ENCODE measurements at regions not wholly inside any gene's neighbourhood (a gene's known extent, or its start where the extent isn't known, plus 50 kb on each side); places are given as distances from the start of the nearest gene placed in this dataset.
"Not testable (repeated sequence)": the region's sequence is repeated elsewhere in the genome, so short reads cannot be mapped to it uniquely, and the experiment has no call there.

- H3K4me3 ChIP-seq (ENCODE audit: low read length): no peak overlapping the region
- no peak overlapping the region for H2BK120ac ChIP-seq (ENCODE audit: low read depth, low read length)
- DNase-seq: no peak
- no peaks in the 10 kb centered on the region for H3K79me2 ChIP-seq (ENCODE audit: control insufficient read depth, insufficient read depth, low read length)
- H2BK15ac ChIP-seq (replicated peaks; ENCODE audit: low read depth): no peak overlapping the region
- no peaks in the 10 kb centered on the region for H3K79me1 ChIP-seq (ENCODE audit: low read length)
- no peak overlapping the region for H3K4me2 ChIP-seq (ENCODE audit: low read length)
- H3K4me1 ChIP-seq (ENCODE audit: control insufficient read depth, low read depth, low read length): peaks cover 6% of the 10 kb centered on the region
- no peak overlapping the region for H3K27ac ChIP-seq (ENCODE audit: low read depth, low read length)
- H3K56ac ChIP-seq (ENCODE audit: low read length): no peak overlapping the region
- H3K9ac ChIP-seq (ENCODE audit: low read length): no peak overlapping the region
- no peak overlapping the region for H4K5ac ChIP-seq (ENCODE audit: low read length)
- H2AK5ac ChIP-seq (ENCODE audit: low read length): no peak overlapping the region
- no peak overlapping the region for H3K23ac ChIP-seq (ENCODE audit: low read length)
- no peaks in the 10 kb centered on the region for H3K27me3 ChIP-seq (ENCODE audit: insufficient read depth, low read length, poor library complexity)
- WGBS (ENCODE audit: extremely low coverage, insufficient coverage, low lambda C conversion rate): 100% methylated on average over 2 of the region's 3 CpGs
- H4K8ac ChIP-seq (ENCODE audit: low read depth, low read length): no peak overlapping the region
- no peaks in the 10 kb centered on the region for H3K36me3 ChIP-seq (ENCODE audit: control insufficient read depth, insufficient read depth, low read length)
- H3K18ac ChIP-seq (ENCODE audit: low read length): no peak overlapping the region
- H2BK5ac ChIP-seq (ENCODE audit: low read length): no peak overlapping the region
- H3K4ac ChIP-seq (ENCODE audit: low read depth, low read length): no peak overlapping the region
Measured at GRCh38 chr9:71442937-71443336, 321.5 kb upstream of the TRPM3 start.

DNA sequence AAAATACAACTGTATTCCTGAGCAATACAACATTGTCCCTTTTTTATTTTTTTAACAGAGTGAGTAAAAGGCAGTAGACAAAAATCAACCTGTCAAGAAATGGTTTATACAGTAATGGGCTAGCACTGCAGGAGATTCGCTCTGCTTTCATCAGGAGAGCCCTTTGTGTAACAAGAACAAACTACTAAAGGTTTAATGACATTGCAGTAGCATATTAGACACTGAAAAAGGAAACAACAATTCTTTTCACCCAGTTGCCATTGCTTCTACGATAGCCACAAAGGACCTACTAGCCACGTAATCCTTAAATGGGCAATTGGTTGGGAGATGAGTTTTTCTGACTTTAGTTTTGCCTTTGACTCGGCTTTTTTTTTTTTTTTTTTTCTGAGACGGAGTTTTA is 319.8 kb upstream of the TRPM3 start:
- Histone ChIP-seq H2AK5ac (ENCODE audit: low read length) (no peak overlapping the region), H4K5ac (ENCODE audit: low read length) (no peak overlapping the region), H3K23ac (ENCODE audit: low read length) (no peak overlapping the region), H3K18ac (ENCODE audit: low read length) (no peak overlapping the region), H2BK5ac (ENCODE audit: low read length) (no peak overlapping the region), H2BK15ac (replicated peaks; ENCODE audit: low read depth) (no peak overlapping the region), H3K9ac (ENCODE audit: low read length) (no peak overlapping the region), H3K56ac (ENCODE audit: low read length) (no peak overlapping the region), H2BK120ac (ENCODE audit: low read depth, low read length) (no peak overlapping the region), H4K8ac (ENCODE audit: low read depth, low read length) (no peak overlapping the region), H3K79me2 (ENCODE audit: control insufficient read depth, insufficient read depth, low read length) (no peaks in the 10 kb centered on the region), H3K36me3 (ENCODE audit: control insufficient read depth, insufficient read depth, low read length) (no peaks in the 10 kb centered on the region), H3K4me2 (ENCODE audit: low read length) (no peak overlapping the region), H3K4me1 (ENCODE audit: control insufficient read depth, low read depth, low read length) (peaks cover 2% of the 10 kb centered on the region), H3K4ac (ENCODE audit: low read depth, low read length) (no peak overlapping the region), H3K27me3 (ENCODE audit: insufficient read depth, low read length, poor library complexity) (no peaks in the 10 kb centered on the region), H3K4me3 (ENCODE audit: low read length) (no peak overlapping the region), H3K27ac (ENCODE audit: low read depth, low read length) (no peak overlapping the region), H3K79me1 (ENCODE audit: low read length) (no peaks in the 10 kb centered on the region)
- no peak for DNase-seq
- WGBS (ENCODE audit: extremely low coverage, insufficient coverage, low lambda C conversion rate): no CpG with 5 or more reads among the region's 5 CpGs

DNA sequence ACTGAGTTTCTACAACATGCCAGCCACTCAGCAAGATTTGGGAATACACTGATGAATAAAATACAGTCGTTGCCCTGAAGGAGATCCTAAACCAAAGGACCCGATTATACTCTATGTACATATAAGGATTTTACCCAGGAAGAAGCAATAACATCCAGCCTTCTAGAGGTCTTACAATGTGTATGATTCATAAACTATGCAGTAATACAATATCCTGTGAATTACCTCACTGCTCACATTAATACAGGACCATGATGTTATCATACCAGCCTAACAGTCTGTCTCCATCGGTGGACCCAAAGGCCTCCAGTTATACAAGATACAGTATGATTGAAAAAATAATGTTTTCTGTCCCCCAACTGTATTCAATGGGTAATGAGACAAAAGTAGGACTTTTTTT is 310.5 kb upstream of the TRPM3 start:
- no peaks in the 10 kb centered on the region for H3K4me1 ChIP-seq (ENCODE audit: control insufficient read depth, low read depth, low read length)
- H3K79me2 ChIP-seq (ENCODE audit: control insufficient read depth, insufficient read depth, low read length): no peaks in the 10 kb centered on the region
- no peaks in the 10 kb centered on the region for H3K27me3 ChIP-seq (ENCODE audit: insufficient read depth, low read length, poor library complexity)
- H3K9ac ChIP-seq (ENCODE audit: low read length): no peak overlapping the region
- H4K5ac ChIP-seq (ENCODE audit: low read length): no peak overlapping the region
- H3K4ac ChIP-seq (ENCODE audit: low read depth, low read length): no peak overlapping the region
- H2AK5ac ChIP-seq (ENCODE audit: low read length): no peak overlapping the region
- no peak overlapping the region for H3K4me2 ChIP-seq (ENCODE audit: low read length)
- no peak overlapping the region for H2BK120ac ChIP-seq (ENCODE audit: low read depth, low read length)
- no peaks in the 10 kb centered on the region for H3K36me3 ChIP-seq (ENCODE audit: control insufficient read depth, insufficient read depth, low read length)
- H3K79me1 ChIP-seq (ENCODE audit: low read length): no peaks in the 10 kb centered on the region
- H3K27ac ChIP-seq (ENCODE audit: low read depth, low read length): no peak overlapping the region
- H4K8ac ChIP-seq (ENCODE audit: low read depth, low read length): no peak overlapping the region
- H3K4me3 ChIP-seq (ENCODE audit: low read length): no peak overlapping the region
- DNase-seq: no peak
- H3K23ac ChIP-seq (ENCODE audit: low read length): no peak overlapping the region
- no peak overlapping the region for H2BK5ac ChIP-seq (ENCODE audit: low read length)
- no CpG with 5 or more reads among the region's 3 CpGs for WGBS (ENCODE audit: extremely low coverage, insufficient coverage, low lambda C conversion rate)
- H3K56ac ChIP-seq (ENCODE audit: low read length): no peak overlapping the region
- no peak overlapping the region for H2BK15ac ChIP-seq (replicated peaks; ENCODE audit: low read depth)
- H3K18ac ChIP-seq (ENCODE audit: low read length): no peak overlapping the region

GRCh38 chr9:71407341-71407740 is 285.9 kb upstream of the TRPM3 start:
- H2BK5ac ChIP-seq (ENCODE audit: low read length); H3K18ac ChIP-seq (ENCODE audit: low read length); H2BK15ac ChIP-seq (replicated peaks; ENCODE audit: low read depth); H3K79me1 ChIP-seq (ENCODE audit: low read length); H3K27ac ChIP-seq (ENCODE audit: low read depth, low read length); H3K9ac ChIP-seq (ENCODE audit: low read length); H2AK5ac ChIP-seq (ENCODE audit: low read length); H3K4me3 ChIP-seq (ENCODE audit: low read length); H3K23ac ChIP-seq (ENCODE audit: low read length); H3K27me3 ChIP-seq (ENCODE audit: insufficient read depth, low read length, poor library complexity); H3K79me2 ChIP-seq (ENCODE audit: control insufficient read depth, insufficient read depth, low read length); H4K5ac ChIP-seq (ENCODE audit: low read length); H3K4me1 ChIP-seq (ENCODE audit: control insufficient read depth, low read depth, low read length); H3K4ac ChIP-seq (ENCODE audit: low read depth, low read length); H3K36me3 ChIP-seq (ENCODE audit: control insufficient read depth, insufficient read depth, low read length); H2BK120ac ChIP-seq (ENCODE audit: low read depth, low read length); H3K4me2 ChIP-seq (ENCODE audit: low read length); H4K8ac ChIP-seq (ENCODE audit: low read depth, low read length); H3K56ac ChIP-seq (ENCODE audit: low read length): not testable (repeated sequence)
- DNase-seq: peak; percentile 18
- WGBS (ENCODE audit: extremely low coverage, insufficient coverage, low lambda C conversion rate): no CpG with 5 or more reads among the region's 2 CpGs

DNA sequence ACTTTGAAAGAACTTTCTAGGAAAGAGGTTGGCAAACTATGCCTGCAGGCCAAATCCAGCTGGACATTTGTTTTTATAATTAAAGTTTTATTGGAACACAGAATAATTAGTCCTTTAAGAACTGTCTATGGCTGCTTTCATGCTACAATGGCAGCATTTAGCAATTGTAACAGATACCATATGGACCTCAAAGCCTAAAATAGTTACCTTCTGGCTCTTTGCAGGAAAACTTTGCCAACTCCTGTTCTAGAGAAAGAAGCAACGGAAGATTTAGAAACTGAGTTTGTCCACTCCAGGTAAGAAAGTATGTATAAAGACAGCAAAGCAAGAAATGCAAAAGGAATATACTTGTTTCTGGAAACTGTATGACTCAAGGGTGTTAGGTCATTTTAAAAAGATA is 281.7 kb upstream of the TRPM3 start:
- Histone ChIP-seq H3K36me3 (ENCODE audit: control insufficient read depth, insufficient read depth, low read length) (no peaks in the 10 kb centered on the region), H3K79me2 (ENCODE audit: control insufficient read depth, insufficient read depth, low read length) (no peaks in the 10 kb centered on the region), H3K27me3 (ENCODE audit: insufficient read depth, low read length, poor library complexity) (no peaks in the 10 kb centered on the region), H3K9ac (ENCODE audit: low read length) (no peak overlapping the region), H3K56ac (ENCODE audit: low read length) (no peak overlapping the region), H4K8ac (ENCODE audit: low read depth, low read length) (no peak overlapping the region), H3K4ac (ENCODE audit: low read depth, low read length) (no peak overlapping the region), H3K23ac (ENCODE audit: low read length) (no peak overlapping the region), H4K5ac (ENCODE audit: low read length) (no peak overlapping the region), H3K4me3 (ENCODE audit: low read length) (no peak overlapping the region), H3K79me1 (ENCODE audit: low read length) (no peaks in the 10 kb centered on the region), H3K18ac (ENCODE audit: low read length) (no peak overlapping the region), H2AK5ac (ENCODE audit: low read length) (no peak overlapping the region), H2BK15ac (replicated peaks; ENCODE audit: low read depth) (no peak overlapping the region), H2BK120ac (ENCODE audit: low read depth, low read length) (no peak overlapping the region), H3K4me2 (ENCODE audit: low read length) (no peak overlapping the region), H3K27ac (ENCODE audit: low read depth, low read length) (no peak overlapping the region), H3K4me1 (ENCODE audit: control insufficient read depth, low read depth, low read length) (no peaks in the 10 kb centered on the region), H2BK5ac (ENCODE audit: low read length) (no peak overlapping the region)
- DNase-seq: no peak
- WGBS (ENCODE audit: extremely low coverage, insufficient coverage, low lambda C conversion rate): no CpG with 5 or more reads among the region's 1 CpG

- no peak overlapping the region for H3K4me2 ChIP-seq (ENCODE audit: low read length)
- no peak overlapping the region for H4K8ac ChIP-seq (ENCODE audit: low read depth, low read length)
- H3K4me1 ChIP-seq (ENCODE audit: control insufficient read depth, low read depth, low read length): no peaks in the 10 kb centered on the region
- H3K9ac ChIP-seq (ENCODE audit: low read length): no peak overlapping the region
- no peaks in the 10 kb centered on the region for H3K79me1 ChIP-seq (ENCODE audit: low read length)
- no peak overlapping the region for H4K5ac ChIP-seq (ENCODE audit: low read length)
- H3K18ac ChIP-seq (ENCODE audit: low read length): no peak overlapping the region
- WGBS (ENCODE audit: extremely low coverage, insufficient coverage, low lambda C conversion rate): 100% methylated on average over 2 of the region's 3 CpGs
- H3K36me3 ChIP-seq (ENCODE audit: control insufficient read depth, insufficient read depth, low read length): no peaks in the 10 kb centered on the region
- no peaks in the 10 kb centered on the region for H3K27me3 ChIP-seq (ENCODE audit: insufficient read depth, low read length, poor library complexity)
- H3K27ac ChIP-seq (ENCODE audit: low read depth, low read length): no peak overlapping the region
- H3K56ac ChIP-seq (ENCODE audit: low read length): no peak overlapping the region
- no peak overlapping the region for H2BK120ac ChIP-seq (ENCODE audit: low read depth, low read length)
- no peak overlapping the region for H3K23ac ChIP-seq (ENCODE audit: low read length)
- no peak overlapping the region for H2AK5ac ChIP-seq (ENCODE audit: low read length)
- DNase-seq: no peak
- H3K4me3 ChIP-seq (ENCODE audit: low read length): no peak overlapping the region
- no peak overlapping the region for H3K4ac ChIP-seq (ENCODE audit: low read depth, low read length)
- no peaks in the 10 kb centered on the region for H3K79me2 ChIP-seq (ENCODE audit: control insufficient read depth, insufficient read depth, low read length)
- H2BK15ac ChIP-seq (replicated peaks; ENCODE audit: low read depth): no peak overlapping the region
- no peak overlapping the region for H2BK5ac ChIP-seq (ENCODE audit: low read length)
Measured at GRCh38 chr9:71393005-71393404, 271.6 kb upstream of the TRPM3 start.
